Heart left ventricle (tissue), 16 donors: ENCODE measurements at regions not wholly inside any gene's neighbourhood (a gene's known extent, or its start where the extent isn't known, plus 50 kb on each side); places are given as distances from the start of the nearest gene placed in this dataset.

Source experiments
- ATAC-seq, 4 donors: fragments of 200-7000 bp; cut with Tn5 transposase; one replicate each; pipeline ENCODE4 v1.9.1; 2020 to 2022; ENCODE audit warnings: moderate library complexity in 4 of 4, mild to moderate bottlenecking in 3 of 4, moderate number of reproducible peaks in 1 of 4
- DNase-seq, 5 donors: peaks; one replicate each; pipeline ENCODE4 v3.0.0-alpha.2; 2020
- H3K27ac ChIP-seq, 12 donors: fragments of 200-600 bp; sonication (generic) in 4 of 12; one replicate each; pipeline versions ENCODE4 v1.5.0 to v1.8.0; 2016 to 2022; ENCODE audit warnings: mild to moderate bottlenecking in 2 of 12
- H3K27me3 ChIP-seq, 9 donors: fragments of 200-600 bp; sonication (generic) in 2 of 9; one replicate each; pipeline versions ENCODE4 v1.5.1 to v1.8.0; 2016 to 2022; ENCODE audit warnings: mild to moderate bottlenecking in 3 of 9
- H3K36me3 ChIP-seq, 9 donors: fragments of 200-600 bp; sonication (generic) in 2 of 9; one replicate each; pipeline versions ENCODE4 v1.5.0 to v1.8.0; 2018 to 2022; ENCODE audit warnings: mild to moderate bottlenecking in 2 of 9
- H3K4me1 ChIP-seq, 12 donors: fragments of 200-600 bp; sonication (generic) in 4 of 12; one replicate each; pipeline versions ENCODE4 v1.5.0 to v1.8.0; 2016 to 2022; ENCODE audit warnings: mild to moderate bottlenecking in 3 of 12
- H3K4me3 ChIP-seq, 12 donors: fragments of 200-600 bp; sonication (generic) in 4 of 12; one replicate each; pipeline versions ENCODE4 v1.5.0 to v1.8.0; 2017 to 2022; ENCODE audit warnings: mild to moderate bottlenecking in 9 of 12, moderate library complexity in 4 of 12
- H3K9me3 ChIP-seq, 12 donors: fragments of 200-600 bp; sonication (generic) in 4 of 12; one replicate each; pipeline versions ENCODE4 v1.5.0 to v1.8.0; 2016 to 2022; ENCODE audit warnings: mild to moderate bottlenecking in 1 of 12
- CTCF ChIP-seq, 12 donors: fragments of 200-600 bp; sonication (generic) in 4 of 12; IDR thresholded peaks; one replicate each; pipeline versions ENCODE4 v1.5.0 to v1.8.0; 2018 to 2022; ENCODE audit warnings: antibody characterized with exemption in 12 of 12, mild to moderate bottlenecking in 5 of 12
- POLR2A ChIP-seq, 2 donors: fragments of 450-650 bp; IDR thresholded peaks; one replicate each; pipeline ENCODE4 v1.6.1; 2017; ENCODE audit warnings: antibody characterized with exemption in 2 of 2, mild to moderate bottlenecking in 2 of 2, moderate library complexity in 2 of 2
- WGBS, 4 donors: extraction: QIAGEN DNeasy Blood & Tissue Kit in 2 of 4; methylation state at CpG; one replicate each; pipeline versions ENCODE4 v1.1.5 to v1.1.7; 2013 to 2018; 5-methylcytosine and 5-hydroxymethylcytosine counted together
- intact Hi-C, 10 donors: fragments of 100-400 bp; cut with DNase I; formaldehyde crosslinking; loops; one replicate each; pipeline versions ENCODE4 v1.11.1 to v1.14.2; 2022
- donor health status: ischemic (EF 13 %, LVEDD 7.1; RV severe dilation, severe dysfunction).
- donor health status: healthy with polysubstance abuse.
- donor health status: DM: no; HTN: yes; CAD: no.
- donor health status: DM: no; HTN: no; CAD: no.
- donor health status: ischemic (EF 25% LVEDD 6.9; RV normal size, moderate dysfunction).
- donor health status: ischemic (EF 25% LVEDD 5.7; RV mildly dilated, moderate dysfunction).
- donor health status: healthy.
- donor health status: DM: yes; HTN: yes; CAD: no.
- donor health status: ischemic (EF 35%, LVEDD 5.7; RV mildly dilated, moderate dysfunction).
- donor health status: nonischemic (EF 11% LVEDD 7.7; RV severe dilation, severe dysfunction).
- donor health status: DM: yes; HTN: yes; CAD: no.
- donor health status: PGD.
- donor health status: ischemic (EF 29% LVEDD 5.4; RV normal size, mild dysfunction).
- donor health status: nonischemic (EF 23%, LVEDD 6.1; RV moderate dilation, normal function).

- Histone ChIP-seq H3K4me1 (peaks cover 0 to 7% (median 0%) of the 10 kb centered on the region in 12 donors), H3K9me3 (no peaks in the 10 kb centered on the region), H3K4me3 (no peak overlapping the region), H3K27me3 (peaks cover 0 to 7% (median 2%) of the 10 kb centered on the region in 9 donors), H3K36me3 (no peaks in the 10 kb centered on the region), H3K27ac (no peak overlapping the region)
- 83 to 91% (median 87%) methylated on average over 4 of the region's 4 CpGs for WGBS, 4 donors
- intact Hi-C loops = no loop called here
- no peak for ATAC-seq
- no peak for TF ChIP-seq CTCF (IDR thresholded peaks at IDR 0.05)
- TF ChIP-seq POLR2A (IDR thresholded peaks at IDR 0.05) = no peak
- DNase-seq = no peak
Measured at GRCh38 chr2:176546550-176546949, 277.3 kb downstream of the MTX2 start.

- TF ChIP-seq POLR2A (IDR thresholded peaks at IDR 0.05) (no peak), CTCF (IDR thresholded peaks at IDR 0.05) (no peak)
- no peak for DNase-seq
- ATAC-seq = peak in 3 of 4 donors; percentile 36 to 65 (median 44)
- no peaks in the 10 kb centered on the region for H3K36me3 ChIP-seq
- no peaks in the 10 kb centered on the region for H3K9me3 ChIP-seq
- no peak overlapping the region for H3K4me3 ChIP-seq
- peak overlapping the region in 3 of 12 donors; percentile 14 to 75 (median 73) for H3K27ac ChIP-seq
- peaks cover 0 to 22% (median 5%) of the 10 kb centered on the region in 12 donors for H3K4me1 ChIP-seq
- intact Hi-C loops = loop anchor here in 6 of 10 donors (2.0 to 10.0 kb wide), 9 partner anchors 62 to 425 kb away; partner anchors contain the start of gene HOXD8 (in 1 of the 6)
- H3K27me3 ChIP-seq = peaks cover 0 to 34% (median 9%) of the 10 kb centered on the region in 9 donors
- 71 to 82% (median 75%) methylated on average over 1 of the region's 1 CpG for WGBS, 4 donors
Measured at GRCh38 chr2:176552501-176553135, 283.4 kb downstream of the MTX2 start.

- peak overlapping the region in 11 of 12 donors; percentile 4 to 79 (median 70) for H3K27ac ChIP-seq
- ATAC-seq (peak; percentile 67 to 89 (median 82)), DNase-seq (peak; percentile 38 to 72 (median 47))
- peaks cover 0 to 22% (median 5%) of the 10 kb centered on the region in 12 donors for H3K4me1 ChIP-seq
- peak in 5 of 12 donors; percentile 11 to 32 (median 19) for TF ChIP-seq CTCF (IDR thresholded peaks at IDR 0.05)
- no peak for TF ChIP-seq POLR2A (IDR thresholded peaks at IDR 0.05)
- no peaks in the 10 kb centered on the region for H3K36me3 ChIP-seq
- H3K9me3 ChIP-seq = no peaks in the 10 kb centered on the region
- intact Hi-C loops = loop anchor here (1.0 to 10.0 kb wide), 13 partner anchors 63 to 426 kb away; partner anchors contain the start of gene HOXD8 (in 1 of the 10)
- H3K27me3 ChIP-seq = peaks cover 0 to 37% (median 13%) of the 10 kb centered on the region in 9 donors
- H3K4me3 ChIP-seq = peak overlapping the region in 11 of 12 donors; percentile 28 to 65 (median 52)
- WGBS, 4 donors = 0 to 1% (median 0%) methylated on average over 15 to 16 of the region's 16 CpGs
Measured at GRCh38 chr2:176553685-176554100, 284.5 kb downstream of the MTX2 start.
